Left cardiac atrium (tissue), 4 donors: ENCODE measurements at regions not wholly inside any gene's neighbourhood (a gene's known extent, or its start where the extent isn't known, plus 50 kb on each side); places are given as distances from the start of the nearest gene placed in this dataset.

Experiments
- ATAC-seq, 2 donors: fragments of 200-7000 bp; cut with Tn5 transposase; one replicate each; pipeline ENCODE4 v1.9.1; 2020; ENCODE audit warnings: mild to moderate bottlenecking in 2 of 2, moderate library complexity in 2 of 2
- DNase-seq: peaks from one replicate; pipeline ENCODE4 v3.0.0-alpha.2; 2020
- intact Hi-C, 2 donors: fragments of 100-400 bp; cut with DNase I; formaldehyde crosslinking; loops; one replicate each; pipeline versions ENCODE4 v1.14.1 to v1.15.1; 2022 to 2023
- donor health status: DM: no; HTN: yes; CAD: no.
- donor health status: DM: no; HTN: yes; CAD: no; lungs with severe emphysema.
- donor health status: DM: yes; HTN: yes; CAD: no.
- donor health status: Dilated cardiomyopathy.

DNA sequence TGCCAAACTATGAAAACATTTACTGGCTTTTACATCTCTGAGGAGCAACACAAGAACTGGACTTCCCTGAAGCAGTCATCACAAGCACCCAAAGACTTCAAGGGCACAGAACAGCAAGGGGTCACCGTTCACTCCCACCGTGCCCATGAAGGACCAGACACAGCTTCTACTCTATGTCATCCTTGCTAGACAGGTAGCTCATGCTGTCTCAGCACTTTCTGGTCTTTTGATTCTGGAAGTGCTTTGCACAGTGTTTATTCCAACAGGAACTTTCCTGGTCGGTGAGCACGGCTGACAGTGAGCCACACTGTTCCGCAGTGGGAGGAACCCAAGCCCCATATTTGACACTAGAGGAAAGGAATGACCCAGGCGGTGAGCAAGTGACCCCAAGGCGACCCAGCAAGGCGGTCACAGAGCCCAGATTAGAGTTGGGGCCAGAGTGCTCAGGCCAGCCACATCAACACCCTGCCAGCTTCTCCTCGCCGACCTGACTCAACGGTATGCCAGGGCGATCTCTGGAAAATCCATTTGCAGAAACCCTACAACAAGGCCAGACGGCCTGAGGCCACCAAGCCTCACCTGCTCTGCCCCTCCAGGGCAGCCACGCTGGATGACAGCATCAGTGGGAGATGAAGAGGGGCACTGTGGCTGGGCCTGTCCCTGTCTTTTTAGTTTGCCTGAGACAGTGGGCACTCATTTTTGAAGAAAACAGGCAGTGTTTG, 318.6 kb downstream of the TCERG1L start:
- intact Hi-C loops = no loop called here
- ATAC-seq = no peak
- no peak for DNase-seq

DNA sequence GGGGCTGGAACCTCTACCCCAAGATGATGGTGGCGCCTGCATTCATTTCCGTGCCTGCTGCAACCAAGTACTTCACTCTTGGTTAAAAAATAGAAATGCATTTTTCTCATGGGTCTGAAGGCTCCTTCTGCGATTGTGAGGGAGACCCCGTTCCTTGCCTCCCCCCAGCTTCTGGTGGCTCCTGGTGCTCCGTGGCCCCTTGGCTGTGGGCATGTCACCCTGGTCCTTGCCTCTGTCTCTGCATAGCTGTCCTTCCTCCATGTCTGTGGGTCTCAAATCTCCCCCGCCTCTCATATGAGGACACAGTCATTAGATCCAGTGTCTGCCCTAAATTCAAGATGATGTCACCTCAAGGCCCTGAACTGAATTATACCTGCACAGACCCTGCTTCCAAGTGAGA, 317.9 kb downstream of the TCERG1L start:
- no peak for ATAC-seq
- intact Hi-C loops = no loop called here
- no peak for DNase-seq

DNA sequence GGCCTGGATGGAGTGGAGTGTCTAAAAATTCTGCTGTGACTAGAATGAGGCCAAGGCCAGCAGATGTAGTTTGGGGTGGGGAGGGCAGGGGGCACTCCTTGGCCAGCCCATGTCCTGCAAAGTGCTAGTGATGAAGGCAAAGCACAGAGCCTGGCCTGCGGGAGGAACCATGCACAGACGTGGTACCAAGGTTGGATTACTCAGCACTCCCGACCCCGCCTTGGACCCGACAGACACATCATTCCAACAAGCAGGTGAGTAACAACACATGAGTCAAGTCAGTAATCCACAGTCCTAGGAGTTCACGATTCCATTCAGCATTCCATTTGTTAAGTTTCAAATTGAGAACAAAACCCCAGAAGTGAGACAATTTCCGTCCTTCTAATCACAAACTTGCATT, 317.3 kb downstream of the TCERG1L start:
- intact Hi-C loops = no loop called here
- ATAC-seq = no peak
- no peak for DNase-seq

DNA sequence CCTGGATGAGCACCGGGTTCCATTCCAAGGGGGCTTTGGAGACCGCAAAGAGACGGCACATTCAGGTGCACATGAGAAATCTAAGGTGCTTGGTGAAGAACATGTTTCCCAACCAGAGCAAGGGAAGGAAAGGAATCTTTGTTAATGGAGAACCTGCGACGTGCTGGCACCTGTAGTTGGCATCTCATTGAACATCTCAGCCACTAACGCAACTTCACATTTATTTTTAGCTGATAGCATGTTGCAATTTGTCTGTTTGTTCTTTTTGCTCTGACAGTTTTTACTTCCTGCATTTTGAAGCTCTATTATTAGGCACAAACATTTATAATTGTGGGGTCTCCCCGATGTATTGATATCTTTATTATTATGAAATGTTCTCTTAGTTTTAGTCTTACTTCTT, 316.7 kb downstream of the TCERG1L start:
- ATAC-seq = no peak
- intact Hi-C loops = no loop called here
- no peak for DNase-seq

DNA sequence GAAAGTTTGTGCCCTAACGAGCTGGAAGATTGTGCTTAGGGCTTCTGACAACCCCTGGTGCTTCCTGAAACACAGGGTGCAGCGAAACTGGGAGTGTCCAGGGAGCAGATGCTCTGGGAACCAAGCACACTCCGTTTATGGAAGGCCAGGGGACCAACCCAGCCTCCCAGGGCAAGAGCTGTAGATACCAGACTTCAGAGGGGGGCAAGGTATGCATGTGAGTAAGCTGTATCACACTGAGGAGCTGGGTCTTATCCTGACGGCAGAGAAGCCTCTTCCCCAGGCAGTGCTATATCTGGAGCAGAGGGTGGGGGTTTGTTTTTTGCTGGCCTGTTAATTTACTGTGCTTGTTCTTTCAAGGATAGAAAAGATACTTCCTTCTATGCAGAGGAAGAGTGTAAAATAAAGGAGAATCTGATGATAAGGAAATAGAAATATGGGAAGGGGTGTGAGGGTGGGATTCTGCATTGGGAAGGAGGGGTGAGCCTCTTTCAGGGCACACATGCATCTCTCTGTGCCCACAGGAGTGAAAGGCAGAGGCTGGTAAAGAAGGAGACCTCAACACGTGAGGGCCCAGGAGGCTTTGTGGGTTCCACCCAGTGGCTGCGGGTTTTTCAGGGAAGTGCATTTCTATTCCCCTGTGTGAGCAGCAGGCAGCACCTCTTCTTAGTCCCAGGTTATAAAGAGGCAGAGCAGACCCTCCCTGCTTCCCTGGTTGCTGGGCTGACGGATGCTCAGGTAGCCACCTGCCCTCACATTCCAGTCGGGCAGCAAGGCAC, 314.1 kb downstream of the TCERG1L start:
- ATAC-seq = no peak

DNA sequence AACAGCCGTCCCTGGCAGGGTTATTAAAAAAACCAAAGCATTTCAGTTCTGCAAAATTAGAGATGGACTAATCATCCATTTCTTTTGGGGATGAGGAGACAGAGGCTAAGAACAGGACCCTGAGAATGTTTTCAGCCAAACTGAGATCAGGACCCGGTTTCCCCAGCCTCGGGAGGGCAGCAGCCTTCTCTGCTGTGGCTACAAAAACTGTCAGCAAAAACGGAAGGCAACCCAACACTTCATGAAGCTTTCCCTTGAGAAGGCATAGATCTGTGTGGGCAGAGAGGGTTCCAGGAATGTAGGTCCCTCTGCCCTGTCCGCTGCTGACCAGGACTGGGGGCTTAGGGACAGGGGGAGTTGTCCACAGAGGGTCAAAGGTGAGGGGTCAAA, 313.5 kb downstream of the TCERG1L start:
- intact Hi-C loops = no loop called here

More for the DNA sequence above, 314.1 kb downstream of the TCERG1L start:
- intact Hi-C loops = no loop called here
- DNase-seq = no peak

DNA sequence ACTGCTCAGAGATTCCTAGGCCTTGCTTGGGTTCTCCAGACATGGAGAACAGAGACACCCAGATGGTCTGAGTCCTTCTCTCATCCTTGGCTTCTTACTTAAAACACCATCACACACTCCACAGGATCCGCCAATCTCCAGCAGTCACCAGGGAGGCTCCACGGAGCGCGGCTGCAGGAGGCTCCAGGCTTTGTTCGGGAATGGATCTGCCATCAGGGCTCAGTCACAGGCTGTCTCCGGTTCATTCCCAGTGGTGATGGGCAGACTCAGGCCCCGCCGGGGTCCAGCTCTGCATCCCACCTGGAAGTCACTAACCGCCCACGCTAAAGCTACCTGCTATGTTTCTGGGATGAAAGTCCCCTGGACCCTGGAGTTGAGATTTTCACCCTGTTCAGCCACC, 312.9 kb downstream of the TCERG1L start:
- intact Hi-C loops = no loop called here
- ATAC-seq (no peak), DNase-seq (no peak)

More for the DNA sequence above, 313.5 kb downstream of the TCERG1L start:
- no peak for ATAC-seq
- DNase-seq = no peak

DNA sequence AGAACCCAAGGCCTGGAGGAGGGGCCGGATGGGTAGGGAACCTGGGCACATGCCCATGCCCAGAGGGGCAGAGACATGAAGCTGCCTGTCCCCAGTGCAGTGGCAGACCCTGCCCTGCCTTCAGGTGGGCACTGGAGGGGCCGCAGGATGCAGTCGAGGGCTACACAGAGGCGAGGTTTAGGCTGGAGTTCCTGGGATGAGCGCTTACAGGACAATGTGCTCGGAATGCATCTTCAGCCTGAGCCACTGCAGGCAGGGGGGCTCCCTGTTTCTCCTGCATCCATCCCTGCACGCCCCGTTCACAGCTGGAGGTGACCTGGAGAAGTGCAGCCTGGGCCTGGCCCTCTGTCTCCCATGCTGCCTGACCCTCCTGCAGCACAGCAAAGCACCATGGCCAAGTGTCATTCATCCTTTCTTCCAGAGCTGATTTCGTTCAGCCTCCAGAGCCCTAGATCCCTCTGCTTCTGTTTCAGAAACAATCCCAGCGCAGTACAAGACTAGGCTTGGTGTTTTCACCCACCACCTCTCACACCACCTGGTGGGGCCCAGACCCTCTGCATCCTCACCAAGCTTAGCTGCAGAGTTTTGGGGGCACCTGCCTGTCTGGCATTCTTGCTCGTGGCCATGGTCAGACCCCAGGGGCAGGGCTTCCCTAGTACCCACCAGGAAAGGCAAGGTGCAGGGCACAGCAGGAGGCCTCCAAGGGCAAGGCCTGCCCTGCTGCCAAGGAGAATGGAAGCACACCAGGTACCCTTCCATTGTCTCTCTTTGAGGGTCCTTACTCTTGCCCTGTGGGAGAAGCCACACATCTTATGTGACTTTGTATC, 311.9 kb downstream of the TCERG1L start:
- ATAC-seq (no peak), DNase-seq (no peak)
- intact Hi-C loops = no loop called here

DNA sequence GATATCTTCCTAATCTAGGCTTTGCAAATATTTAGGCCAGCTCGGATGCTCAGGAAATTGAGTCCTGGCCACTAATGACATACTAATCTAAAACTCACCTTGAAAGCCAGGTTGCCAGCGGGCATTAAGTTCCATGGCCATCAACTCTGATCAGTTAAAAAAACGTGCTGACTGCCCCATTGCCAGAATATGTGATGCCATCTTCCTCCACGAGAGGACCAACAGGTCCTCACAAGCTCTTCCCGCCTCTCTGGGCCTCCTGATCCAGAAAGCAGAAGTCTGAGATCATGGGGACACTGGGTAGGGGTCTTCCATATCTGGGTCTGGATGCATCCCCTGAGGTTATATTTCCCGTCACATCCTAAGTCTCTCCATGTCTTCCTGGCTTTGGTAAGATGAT, 311.3 kb downstream of the TCERG1L start:
- intact Hi-C loops = no loop called here
- no peak for DNase-seq
- ATAC-seq = no peak

DNA sequence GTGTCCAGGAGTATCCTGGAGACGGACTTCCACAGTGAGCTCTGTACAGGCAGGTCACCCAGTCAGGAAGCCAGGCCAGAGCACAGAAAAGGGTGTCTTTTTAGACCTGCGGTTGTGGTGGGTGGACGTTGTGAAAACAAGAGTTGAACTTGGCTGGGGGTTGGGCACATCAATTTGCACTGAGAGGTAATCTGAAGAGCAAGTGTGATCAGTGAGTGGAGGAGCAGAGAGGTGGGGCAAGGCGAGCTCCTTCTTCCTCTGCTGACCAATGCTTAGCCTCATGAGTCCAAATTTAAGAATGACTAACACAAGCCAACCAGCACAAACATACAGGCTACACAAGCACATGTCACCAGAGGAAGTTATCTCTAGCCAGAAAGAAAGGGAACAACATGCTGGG, 310.8 kb downstream of the TCERG1L start:
- DNase-seq (no peak), ATAC-seq (no peak)
- intact Hi-C loops = no loop called here

DNA sequence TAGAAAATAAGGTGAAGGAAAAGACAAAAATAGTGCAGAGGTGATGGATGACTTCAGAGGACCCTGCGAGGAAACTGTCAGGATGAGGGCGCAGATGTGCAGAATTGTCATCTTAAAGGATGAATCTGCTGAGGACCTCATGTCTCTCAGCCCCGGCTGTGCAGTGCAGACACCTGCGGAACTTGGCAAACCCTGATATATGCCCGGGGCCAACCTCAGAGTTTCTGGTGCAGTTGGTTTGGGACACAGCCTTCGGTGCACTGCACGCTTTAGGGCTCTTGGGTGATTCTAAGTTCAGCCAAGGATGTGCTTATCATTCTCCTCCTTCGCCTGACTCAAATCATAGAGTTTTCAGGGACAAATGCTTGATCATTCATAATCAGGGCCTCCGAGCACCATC, 310.1 kb downstream of the TCERG1L start:
- ATAC-seq (no peak), DNase-seq (no peak)
- intact Hi-C loops = no loop called here

DNA sequence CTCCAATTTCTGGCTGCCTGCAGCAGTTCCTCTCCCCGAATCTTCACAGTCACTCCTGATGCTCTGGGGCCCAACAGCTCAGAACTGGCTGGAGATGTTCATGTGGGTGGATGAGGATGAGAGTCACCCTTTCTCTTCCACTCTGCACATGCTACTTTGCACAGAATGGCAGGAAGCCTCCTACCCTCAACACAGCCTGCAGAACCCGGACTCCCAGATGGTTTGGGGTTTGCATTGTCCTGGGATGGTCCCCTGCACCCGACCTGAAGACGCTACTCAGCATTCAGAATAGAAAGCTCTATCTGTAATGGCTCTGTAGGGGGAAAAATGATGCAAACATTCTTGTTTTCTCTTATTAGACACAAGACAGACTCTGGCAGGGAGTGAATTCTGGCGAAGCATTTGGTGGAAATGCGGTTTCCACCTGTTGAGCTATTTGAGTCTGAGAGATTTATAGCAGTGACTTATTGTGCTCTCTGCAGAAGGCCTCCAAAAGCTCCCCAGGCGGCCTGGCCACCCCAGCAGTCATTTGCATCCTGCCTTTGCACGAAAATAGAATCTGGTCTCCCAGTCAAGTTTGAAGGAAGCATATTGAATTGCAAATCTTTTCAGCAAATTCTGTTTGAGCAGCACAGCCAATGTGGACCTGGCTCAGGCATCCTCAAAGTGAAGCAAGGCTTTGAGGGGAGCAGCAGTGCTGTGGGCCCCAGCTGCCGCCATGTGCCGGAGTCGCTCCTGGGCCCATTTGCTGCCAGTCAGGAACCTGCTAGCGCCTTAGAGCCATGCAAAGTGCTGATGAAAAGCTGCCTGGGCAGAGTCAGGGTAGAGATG, 309.3 kb downstream of the TCERG1L start:
- intact Hi-C loops = no loop called here
- ATAC-seq (no peak), DNase-seq (no peak)

DNA sequence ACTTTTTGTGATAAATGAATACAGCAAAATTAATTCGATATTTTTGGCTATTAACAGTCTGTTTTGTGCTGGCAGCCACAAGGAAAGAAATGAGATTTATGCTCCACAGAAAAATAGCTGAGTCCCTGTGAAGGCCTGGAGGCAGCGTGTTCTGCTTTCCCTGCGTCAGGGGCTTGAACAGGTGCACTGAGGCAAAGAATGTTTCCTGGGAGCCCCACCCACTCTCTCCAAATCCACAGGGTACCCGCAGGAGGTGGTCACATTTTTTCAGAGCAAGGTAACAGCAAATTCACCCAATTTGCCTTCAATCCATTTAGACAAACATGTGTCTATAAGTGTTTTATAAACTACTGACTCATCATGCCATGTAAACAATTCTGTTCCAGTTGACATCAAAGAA, 308.1 kb downstream of the TCERG1L start:
- ATAC-seq (no peak), DNase-seq (no peak)
- intact Hi-C loops = no loop called here

DNA sequence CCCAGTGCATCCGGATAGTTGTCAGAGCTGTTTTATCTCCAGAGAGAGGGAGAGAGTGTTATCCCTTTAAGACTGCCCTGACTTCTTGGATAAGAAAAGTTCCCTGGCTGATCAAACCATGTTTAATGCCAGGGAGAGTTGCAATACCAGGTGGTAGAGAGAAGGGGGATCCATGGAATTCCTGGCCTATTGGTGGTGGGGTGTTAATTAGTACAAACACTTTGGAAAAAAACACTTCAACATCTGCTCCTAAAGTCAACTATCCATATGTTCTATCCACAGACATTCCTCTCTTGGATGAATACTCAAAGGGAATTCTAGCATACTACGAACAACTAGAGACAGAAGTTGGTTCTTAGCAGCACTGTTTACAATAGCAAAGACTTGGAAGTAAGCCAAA, 307.2 kb downstream of the TCERG1L start:
- DNase-seq (no peak), ATAC-seq (no peak)
- intact Hi-C loops = no loop called here

DNA sequence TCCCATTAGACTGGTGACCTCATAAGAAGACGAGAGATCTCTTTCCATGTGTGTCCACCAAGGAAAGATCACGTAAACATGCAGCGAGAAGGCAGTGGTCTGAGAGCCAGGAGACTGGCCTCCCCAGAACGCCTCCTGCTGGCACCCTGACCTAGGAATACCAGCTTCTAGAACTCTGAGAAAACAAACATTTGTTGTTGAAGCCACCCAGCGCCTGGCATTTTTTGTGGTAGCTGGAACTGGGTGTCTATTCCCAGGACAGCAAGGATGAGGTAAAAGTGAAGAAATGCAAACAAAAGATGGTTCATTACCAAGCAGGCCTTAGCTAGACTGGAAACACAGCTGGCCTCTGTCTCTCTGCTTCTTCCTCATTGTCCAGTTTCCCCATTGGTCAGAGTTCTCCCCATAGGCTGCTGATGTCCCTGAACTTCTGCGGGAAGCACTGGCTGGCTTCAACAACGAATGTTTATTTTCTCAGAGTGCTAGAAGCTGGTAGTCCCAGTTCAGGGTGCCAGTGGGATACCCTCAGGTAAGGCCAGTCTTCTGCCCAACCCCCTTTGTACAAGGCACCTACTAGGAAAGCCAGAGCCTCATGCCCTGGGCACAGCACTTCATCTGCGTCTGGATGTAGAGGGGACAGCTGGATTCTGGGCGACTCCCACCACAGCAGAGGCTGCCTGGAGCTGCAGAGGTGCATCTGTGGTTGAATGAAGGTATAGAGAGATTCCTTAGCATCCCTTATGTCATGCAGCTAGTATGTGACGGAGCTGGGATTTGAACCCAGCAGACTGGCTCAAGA, 304.9 kb downstream of the TCERG1L start:
- no peak for ATAC-seq
- no peak for DNase-seq
- intact Hi-C loops = no loop called here

DNA sequence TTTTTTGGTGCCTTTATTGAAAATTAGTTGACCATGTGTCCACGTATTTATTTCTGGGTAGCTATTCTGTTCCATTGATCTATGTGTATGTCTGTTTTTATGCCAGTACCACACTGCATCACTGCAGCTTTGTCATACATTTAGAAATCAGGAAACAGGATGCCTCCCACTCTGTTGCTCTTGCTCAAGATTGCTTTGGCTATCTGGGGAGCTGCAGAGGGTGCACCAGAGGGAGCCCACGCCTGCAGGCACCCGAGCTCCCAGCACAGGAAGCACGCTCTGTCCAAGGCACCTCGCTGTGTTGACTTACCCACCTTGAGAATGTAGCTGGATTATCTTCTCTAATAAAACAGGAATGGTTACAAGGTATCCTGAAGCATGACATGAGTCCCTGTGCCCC, 301.7 kb downstream of the TCERG1L start:
- no peak for ATAC-seq
- DNase-seq = no peak
- intact Hi-C loops = no loop called here

DNA sequence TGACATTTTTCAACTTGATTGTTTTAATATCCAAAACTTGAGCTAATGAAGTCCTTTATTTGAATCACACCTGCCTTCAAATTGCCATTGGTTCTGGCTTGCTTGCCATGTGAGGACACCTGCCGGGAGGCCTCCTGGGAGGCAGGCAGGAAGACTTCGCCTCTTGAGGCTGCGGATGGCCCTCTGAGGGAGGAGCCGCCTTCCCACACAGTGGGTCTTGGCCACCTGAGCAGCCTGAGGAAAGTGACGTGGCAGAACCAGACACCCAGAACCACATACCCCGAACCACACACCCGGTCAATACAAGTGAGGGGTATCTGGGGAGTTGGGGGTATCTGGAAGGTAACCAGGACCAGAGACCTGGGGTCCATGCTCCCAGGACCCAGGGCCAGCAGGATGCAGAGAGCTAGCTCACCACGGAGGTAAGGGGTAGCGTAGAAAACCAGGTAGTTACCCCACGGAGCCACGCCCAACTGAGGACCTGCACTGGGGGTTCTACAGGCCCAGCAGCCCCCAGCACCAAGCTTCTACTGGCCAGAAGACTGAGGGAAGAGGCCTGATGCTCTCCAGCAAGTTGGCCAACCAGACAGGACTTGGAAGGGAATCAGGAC, 300.5 kb downstream of the TCERG1L start:
- intact Hi-C loops = no loop called here
- ATAC-seq = no peak
- DNase-seq = no peak

DNA sequence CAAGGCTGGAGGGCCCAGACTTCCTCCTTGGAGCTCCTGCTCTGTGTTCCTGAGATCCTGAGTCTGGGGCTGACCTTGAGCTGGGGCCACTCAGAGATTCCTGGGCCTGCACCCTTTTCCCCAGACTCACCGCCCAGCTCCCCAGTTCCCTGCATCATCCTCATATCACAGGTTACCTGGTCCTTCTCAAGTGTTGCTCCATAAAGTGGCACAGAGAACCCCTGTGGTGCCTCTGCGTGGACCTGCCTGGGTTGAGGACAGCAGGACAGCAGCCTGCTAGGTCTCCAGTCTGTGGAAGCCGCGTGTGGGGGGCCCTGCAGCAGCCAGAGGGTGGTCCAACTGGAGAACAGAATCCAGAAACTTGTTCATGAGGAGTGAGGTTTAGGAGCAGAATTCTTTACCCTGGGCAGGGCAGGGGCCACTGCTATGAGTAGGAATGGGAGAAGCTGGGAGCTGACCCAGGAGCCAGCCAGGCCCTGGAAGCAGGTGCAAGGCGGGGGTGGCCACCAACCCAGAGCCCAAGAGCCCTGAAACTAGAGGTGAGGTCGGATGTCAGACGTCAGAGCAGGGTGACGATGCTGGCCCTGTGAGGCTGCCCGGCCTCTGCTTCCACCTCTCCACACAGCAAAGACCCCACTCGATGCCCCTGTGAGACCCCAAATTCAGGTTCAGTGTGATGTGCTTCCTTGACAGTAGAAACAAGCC, 299.4 kb downstream of the TCERG1L start:
- no peak for ATAC-seq
- intact Hi-C loops = no loop called here
- DNase-seq = no peak
